HG03457 (cell line): ENCODE measurements at regions not wholly inside any gene's neighbourhood (a gene's known extent, or its start where the extent isn't known, plus 50 kb on each side); places are given as distances from the start of the nearest gene placed in this dataset.

Experiments
- ATAC-seq: cut with Tn5 transposase; IDR thresholded peaks from one replicate; pipeline ENCODE4 v1.9.1; 2021; ENCODE audit warnings: moderate number of reproducible peaks; ENCODE audit not compliant: unreplicated experiment

DNA sequence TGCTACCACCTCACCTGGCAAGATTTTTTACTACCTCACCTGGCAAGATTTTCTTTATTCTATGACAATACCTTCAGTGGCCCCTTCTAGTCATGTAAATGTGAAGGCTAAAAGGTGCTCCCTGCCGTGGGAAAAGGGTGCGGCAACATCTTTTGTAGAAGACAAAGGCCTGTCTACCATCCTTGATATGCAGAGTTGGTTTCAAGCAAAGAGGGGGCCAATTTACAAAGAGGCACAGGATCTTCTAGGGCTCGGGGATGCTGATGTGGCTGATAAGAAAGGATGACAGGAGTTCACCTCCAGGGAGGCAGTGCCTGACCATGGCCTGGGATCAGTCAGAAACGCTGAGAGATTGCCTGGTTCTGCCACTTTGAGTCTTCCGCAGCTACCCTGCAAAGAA is 165.4 kb upstream of the SLC1A4 start:
- ATAC-seq: no peak

DNA sequence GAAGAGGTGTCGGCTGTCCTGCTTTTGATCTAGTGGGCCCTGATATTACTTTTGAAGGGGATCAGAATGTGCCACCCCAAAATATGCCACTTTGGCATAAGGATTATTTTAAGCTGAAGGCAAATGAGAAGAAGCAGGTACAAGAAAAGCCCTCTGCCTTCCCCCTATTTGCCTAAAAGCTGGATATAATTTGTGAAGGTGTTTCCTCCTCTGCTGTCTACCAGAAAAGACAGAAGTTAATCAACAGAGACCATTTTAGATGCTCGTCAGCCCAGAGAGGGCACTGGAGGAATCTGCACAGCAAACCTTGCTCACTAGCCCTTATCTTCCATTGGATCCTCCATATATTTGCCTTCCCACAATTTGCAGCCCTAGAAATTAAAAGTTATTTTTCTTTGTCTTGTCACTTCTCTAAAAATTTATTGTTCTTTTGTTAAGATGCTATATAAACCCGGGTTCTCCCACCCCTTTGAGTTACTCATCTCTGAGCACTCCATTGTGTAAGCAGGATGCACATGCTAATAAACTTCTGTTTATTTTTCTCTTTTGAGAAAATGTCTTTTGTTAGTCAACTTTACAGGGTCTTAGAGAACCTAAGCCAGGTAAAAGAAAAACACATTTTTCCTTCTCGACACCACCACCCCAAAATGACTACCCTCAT is 163.2 kb upstream of the SLC1A4 start:
- ATAC-seq: no peak

DNA sequence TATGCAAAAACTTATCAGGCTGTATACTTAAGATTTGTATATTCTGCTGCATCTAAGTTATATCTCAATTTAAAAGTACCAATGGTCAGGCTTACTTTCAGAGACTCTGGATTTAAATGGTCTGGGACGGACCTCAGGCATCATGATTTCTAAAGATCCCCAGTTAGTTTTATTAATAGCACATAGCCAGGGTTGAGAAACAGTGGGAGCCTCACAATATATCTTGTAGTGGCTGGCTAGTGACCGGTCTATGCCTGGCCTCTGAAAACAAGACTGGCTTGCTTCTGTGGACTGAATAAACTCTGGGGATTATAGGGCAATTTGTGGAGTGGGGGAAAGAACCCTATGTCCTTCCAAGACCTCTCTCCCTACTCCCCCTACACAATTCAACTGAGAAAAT is 162.5 kb upstream of the SLC1A4 start:
- ATAC-seq: no peak

- no peak for ATAC-seq
Observed at GRCh38 chr2:64828261-64828660, 160.9 kb upstream of the SLC1A4 start.

DNA sequence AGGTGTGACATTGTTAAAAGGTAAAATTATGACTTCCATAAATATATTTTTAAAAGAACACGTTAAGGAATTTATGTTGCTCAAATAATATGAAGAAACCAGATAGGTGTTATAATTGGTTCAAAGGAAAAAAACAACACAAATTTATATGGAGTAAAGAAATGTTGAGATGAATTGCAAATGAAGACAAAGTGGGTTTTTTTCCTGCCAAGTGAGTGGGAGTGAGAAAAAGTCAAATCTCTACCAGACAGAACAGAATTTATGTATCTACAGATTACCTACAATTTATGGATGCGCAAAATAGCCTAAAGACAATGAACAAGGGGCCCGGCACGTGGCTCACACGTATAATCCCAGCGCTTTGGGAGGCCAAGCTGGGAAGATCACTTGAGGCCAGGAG is 159.7 kb upstream of the SLC1A4 start:
- ATAC-seq: no peak

GRCh38 chr2:64831134-64831976 is 157.8 kb upstream of the SLC1A4 start:
- ATAC-seq: peak; percentile 82

DNA sequence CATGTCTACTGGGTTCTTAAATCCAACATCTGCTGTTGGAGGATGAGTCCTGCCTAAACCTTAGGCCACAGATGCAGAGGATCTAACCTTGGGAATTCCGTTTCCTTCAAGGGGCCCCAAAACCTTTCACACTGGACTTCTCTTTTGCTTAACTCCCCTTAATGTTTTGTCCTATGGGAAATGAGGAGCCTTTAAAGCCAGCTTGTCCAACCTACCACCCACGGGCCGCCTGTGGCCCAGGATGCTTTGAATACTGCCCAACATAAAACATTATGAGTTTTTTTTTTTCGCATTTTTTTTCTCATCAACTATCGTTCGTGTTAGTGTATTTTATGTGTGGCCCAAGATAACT is 157.2 kb upstream of the SLC1A4 start:
- no peak for ATAC-seq

- ATAC-seq: no peak
Observed at GRCh38 chr2:64832936-64833335, 156.3 kb upstream of the SLC1A4 start.

GRCh38 chr2:64836566-64836965 is 152.6 kb upstream of the SLC1A4 start:
- ATAC-seq: no peak

DNA sequence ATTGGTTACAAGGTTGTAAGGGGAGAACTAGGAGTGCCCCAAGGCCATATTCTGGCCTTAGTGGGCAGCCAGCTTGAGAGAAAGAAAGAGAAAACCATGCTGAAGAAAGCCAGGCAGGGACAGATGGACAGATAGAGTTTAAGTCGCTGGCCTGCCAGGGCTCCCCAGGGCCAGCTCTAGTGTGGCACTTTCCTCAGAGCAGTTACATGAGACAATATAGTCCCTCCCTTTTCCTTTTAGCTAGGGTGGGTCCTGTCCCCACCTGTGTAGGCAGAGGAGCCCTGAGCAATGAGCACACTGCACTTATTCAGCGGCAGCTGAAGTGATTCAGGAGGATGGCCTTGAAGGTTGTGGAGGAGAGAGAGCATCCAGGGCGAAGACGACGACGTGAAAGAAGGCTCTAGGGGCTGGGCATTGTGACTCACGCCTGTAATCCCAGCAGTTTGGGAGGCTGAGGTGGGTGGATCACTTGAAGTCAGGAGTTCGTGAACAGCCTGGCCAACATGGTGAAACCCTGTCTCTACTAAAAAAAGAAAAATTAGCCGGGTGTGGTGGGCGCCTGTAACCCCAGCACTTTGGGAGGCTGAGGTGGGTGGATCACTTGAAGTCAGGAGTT is 152.0 kb upstream of the SLC1A4 start:
- ATAC-seq: no peak

GRCh38 chr2:64837925-64838641 is 151.1 kb upstream of the SLC1A4 start:
- ATAC-seq: no peak

DNA sequence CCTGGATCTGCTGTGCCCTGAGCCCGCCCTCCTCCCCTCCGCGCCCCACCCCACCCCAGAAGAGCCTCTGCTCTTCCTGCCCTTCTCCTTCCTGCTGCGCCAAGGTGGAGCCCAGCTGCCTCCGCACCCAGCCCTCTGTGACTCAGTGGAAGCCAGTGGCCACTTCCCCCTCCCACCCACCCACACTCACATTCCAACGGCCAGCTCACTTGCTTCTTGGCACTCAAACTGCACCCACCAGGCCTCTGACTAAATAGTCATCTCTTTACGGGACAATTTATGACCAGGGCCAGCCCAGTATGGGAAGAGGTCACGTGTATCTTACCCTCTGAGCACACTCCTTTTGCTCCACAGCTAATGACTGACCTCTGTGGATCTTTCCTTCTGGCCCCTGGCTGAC is 150.4 kb upstream of the SLC1A4 start:
- ATAC-seq: no peak

- ATAC-seq: peak; percentile 80
Observed at GRCh38 chr2:64839844-64840243, 149.4 kb upstream of the SLC1A4 start.

DNA sequence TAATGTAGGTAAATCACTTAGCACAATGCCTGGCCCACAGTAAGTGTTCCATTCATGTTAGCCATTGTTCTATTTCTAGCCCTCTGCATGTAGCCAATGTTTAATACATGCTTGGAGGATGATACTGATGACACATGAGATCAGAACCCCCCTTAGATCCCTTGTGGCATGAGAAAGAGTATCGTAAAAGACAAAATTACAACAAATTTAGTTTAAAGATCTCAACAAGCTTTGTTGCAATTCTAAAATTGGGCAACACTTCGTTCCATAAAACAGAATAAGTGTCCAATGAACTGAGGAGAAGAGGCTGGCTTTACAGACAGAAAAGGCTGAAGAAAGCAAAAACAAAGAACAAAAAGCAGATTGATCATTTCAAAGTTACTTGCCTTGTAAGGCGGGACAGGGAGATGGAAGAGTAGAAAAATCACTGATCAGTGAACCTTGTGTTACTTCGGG is 148.7 kb upstream of the SLC1A4 start:
- ATAC-seq: no peak

DNA sequence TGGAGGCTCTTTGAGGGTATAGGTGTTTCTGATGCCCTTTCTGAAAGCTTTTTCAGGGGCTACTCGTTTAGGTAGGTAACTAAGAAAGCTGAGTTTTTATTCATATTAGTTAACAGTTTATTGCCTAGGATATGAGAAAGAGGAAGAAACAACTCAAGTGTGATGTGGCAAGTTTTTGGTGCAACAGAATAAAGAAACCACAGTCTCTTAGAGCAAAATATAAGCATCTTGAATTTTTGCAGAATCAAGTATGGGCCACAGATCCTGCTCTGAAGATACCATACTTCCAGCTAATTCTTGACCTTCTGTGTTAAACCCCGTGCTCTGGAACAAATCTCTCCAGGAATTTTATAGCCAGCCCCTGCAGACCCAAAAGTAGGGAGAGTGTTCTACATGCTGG is 147.7 kb upstream of the SLC1A4 start:
- ATAC-seq: no peak

- no peak for ATAC-seq
Observed at GRCh38 chr2:64842030-64842429, 147.2 kb upstream of the SLC1A4 start.

DNA sequence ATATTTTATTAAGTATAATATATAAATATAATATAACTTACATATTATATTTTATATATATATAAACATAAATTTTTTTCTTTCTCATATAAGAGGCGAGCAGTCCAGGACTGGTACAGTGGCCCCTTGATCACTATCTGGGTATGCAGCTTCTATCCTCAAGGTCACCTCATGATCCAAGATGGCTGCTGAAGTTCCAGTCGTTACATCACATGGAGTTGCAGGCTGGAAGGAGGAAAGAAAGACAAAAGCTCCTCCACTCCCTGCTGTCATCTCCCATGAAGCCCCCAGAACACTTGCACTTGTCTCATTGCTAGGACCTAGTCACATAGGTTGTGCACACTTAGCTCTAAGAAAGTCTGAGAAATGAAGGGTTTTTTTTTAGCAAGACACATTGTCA is 145.1 kb upstream of the SLC1A4 start:
- no peak for ATAC-seq

- ATAC-seq: no peak
Observed at GRCh38 chr2:64845273-64845905, 143.8 kb upstream of the SLC1A4 start.

DNA sequence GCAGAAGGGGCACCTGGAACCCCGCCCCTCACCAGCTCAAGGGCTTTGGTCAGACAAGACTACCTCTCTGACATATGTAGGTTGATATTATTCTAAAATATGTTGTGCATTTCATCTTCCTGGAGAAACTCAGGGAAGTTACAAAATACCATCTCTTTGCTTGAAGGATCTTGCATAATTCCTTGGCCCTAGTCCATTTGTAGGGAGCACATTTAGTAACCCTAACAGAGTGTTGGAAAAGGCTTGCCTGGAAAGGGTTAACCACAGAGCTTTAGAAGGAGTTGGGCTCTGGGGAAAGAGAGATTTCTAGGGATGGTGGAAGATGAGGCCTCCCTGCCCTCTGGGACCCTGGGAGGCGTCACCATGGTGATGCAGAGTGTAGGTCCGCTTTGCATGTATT is 143.0 kb upstream of the SLC1A4 start:
- no peak for ATAC-seq

DNA sequence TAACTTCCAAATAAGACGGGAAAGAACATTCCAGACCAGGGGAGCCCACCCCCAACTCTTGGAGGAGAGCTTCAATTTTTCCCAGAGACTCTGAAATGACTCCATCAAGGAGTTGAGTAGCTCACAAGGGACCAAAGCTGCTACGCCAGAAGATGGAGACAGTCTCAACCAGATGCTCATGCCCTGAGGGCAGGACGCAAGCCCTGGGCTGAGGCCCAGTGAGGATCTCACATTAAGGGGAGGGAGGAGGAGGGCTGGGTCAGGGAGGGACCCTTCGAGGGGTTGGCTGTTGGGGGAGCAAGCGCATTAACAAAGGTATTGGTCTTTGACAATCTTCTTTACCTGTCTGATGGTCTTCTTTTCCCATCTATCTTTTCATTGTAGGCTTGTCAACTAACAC is 141.3 kb upstream of the SLC1A4 start:
- no peak for ATAC-seq

DNA sequence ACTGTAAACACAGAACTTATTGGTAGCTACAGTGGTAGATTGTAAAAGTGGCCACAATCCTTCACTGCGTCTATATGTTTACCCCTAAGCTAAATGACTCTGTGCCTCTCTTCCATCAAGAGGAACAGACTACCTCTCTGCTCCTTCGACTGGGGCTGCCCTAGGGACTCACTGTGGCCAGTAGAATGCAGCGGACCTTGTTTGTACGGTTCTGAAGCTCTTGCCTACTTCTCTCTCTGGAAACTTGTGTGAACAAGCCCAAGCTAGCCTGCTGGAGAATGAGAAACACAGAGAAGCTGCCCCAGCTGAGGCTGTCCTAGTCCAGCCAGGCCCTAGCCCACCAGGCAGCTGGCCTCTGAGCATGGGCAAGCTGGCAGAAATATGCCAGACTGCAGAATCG is 140.8 kb upstream of the SLC1A4 start:
- no peak for ATAC-seq
